ENCODE measurements at regions not wholly inside any gene's neighbourhood (a gene's known extent, or its start where the extent isn't known, plus 50 kb on each side); places are given as distances from the start of the nearest gene placed in this dataset.

DNA sequence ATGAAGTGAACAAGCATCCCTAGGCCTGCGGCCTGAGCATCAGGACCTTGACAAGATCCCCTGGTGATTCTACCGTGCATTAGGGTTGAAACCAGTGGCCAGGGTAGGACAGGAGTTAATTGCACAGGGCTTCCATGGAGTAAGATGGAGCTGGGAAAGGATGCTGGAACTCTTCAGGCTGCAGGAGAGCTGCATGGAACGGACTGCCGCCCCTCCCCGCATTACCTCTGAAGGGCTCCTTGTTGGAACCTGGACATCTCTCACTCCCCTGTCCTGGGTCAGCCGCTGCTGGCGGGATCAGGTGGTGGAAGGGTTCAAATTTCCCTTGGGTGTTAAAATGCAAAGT is 156.6 kb upstream of the ID2 start (continued):
- no peak for TF ChIP-seq REST (IDR thresholded peaks at IDR 0.05; ENCODE audit: low read depth)
- no peak for TF ChIP-seq FOSL1 (IDR thresholded peaks at IDR 0.05; ENCODE audit: low read depth)
- TF ChIP-seq POLR2AphosphoS5 (IDR thresholded peaks at IDR 0.05; ENCODE audit: low read depth, low read length), result no peak
- TF ChIP-seq SIN3A (IDR thresholded peaks at IDR 0.05; ENCODE audit: low read depth), result no peak
- TF ChIP-seq EZH2 (IDR thresholded peaks at IDR 0.05), result no peak
- no peak for TF ChIP-seq ATF3 (IDR thresholded peaks at IDR 0.05)
- no peak for TF ChIP-seq SRF (IDR thresholded peaks at IDR 0.05; ENCODE audit: low read depth)

- intact Hi-C loops (cut with micrococcal nuclease), result loop anchor here (1.0 kb wide), 1 partner anchor 161 kb away; no protein-coding TSS in a partner anchor
- ATAC-seq, result peak; percentile 74
- Histone ChIP-seq H3K4me1 (ENCODE audit: control insufficient read depth in 1 of 2, insufficient read depth in 2 of 2, low read length in 2 of 2) (peaks cover 8% of the 10 kb centered on the region in 2 experiments; a peak in 3 of 4 replicates), H3K27ac (ENCODE audit: low read depth, low read length) (no peak overlapping the region), H3K27me3 (ENCODE audit: insufficient read depth, low read length) (no peaks in the 10 kb centered on the region), H3K4me3 (replicated peaks in 1 of 2; ENCODE audit: low read depth in 1 of 2, low read length in 2 of 2) (no peak overlapping the region), H3K36me3 (ENCODE audit: control insufficient read depth in 1 of 2, insufficient read depth in 2 of 2, low read length in 2 of 2) (no peaks in the 10 kb centered on the region), H3K9me2 (ENCODE audit: insufficient read depth) (no peaks in the 10 kb centered on the region), H3K79me2 (ENCODE audit: insufficient read depth, low read length) (no peaks in the 10 kb centered on the region), H4K20me1 (ENCODE audit: insufficient read depth) (no peaks in the 10 kb centered on the region), H3K9ac (ENCODE audit: low read length) (no peak overlapping the region), H3K9me3 (ENCODE audit: control insufficient read depth in 1 of 2, insufficient read depth in 1 of 2, low read depth in 1 of 2, low read length in 2 of 2) (no peaks in the 10 kb centered on the region), H3K4me2 (ENCODE audit: low read length) (no peak overlapping the region), H2AFZ (ENCODE audit: low read depth, low read length, poor library complexity, severe bottlenecking) (no peak overlapping the region)
- CTCF ChIA-PET, result no interaction called here
- BruUV-seq (replicated peaks), result no TSS peak
- POLR2A ChIA-PET, result interaction anchor here (1.1 to 1.5 kb wide), 2 partner anchors 154 to 156 kb away, joined by 3 to 4 read pairs; partner anchors contain the start of gene ID2
- no peak for DNase-seq (ENCODE audit: low read depth, low spot score)
- RAD21 ChIA-PET (ENCODE audit: low non-redundant PET in 1 of 2, low total read pairs in 2 of 2, uncharacterized antibody in 2 of 2, unreplicated experiment in 2 of 2), result no interaction called here
- TF ChIP-seq POLR2AphosphoS5 (IDR thresholded peaks at IDR 0.05; ENCODE audit: low read depth, low read length) (no peak), YY1 (IDR thresholded peaks at IDR 0.05; ENCODE audit: extremely low read depth, insufficient replicate concordance, low read depth, low read length) (no peak), SRF (IDR thresholded peaks at IDR 0.05; ENCODE audit: low read depth) (no peak), EZH2 (IDR thresholded peaks at IDR 0.05) (no peak), ZBTB33 (IDR thresholded peaks at IDR 0.05; ENCODE audit: extremely low read depth, insufficient replicate concordance, low read length) (no peak), CTCF (IDR thresholded peaks at IDR 0.05 in 2 of 3, conservative IDR thresholded peaks at IDR 0.05 in 1 of 3; ENCODE audit: borderline replicate concordance in 1 of 3, insufficient read depth in 1 of 3, low read depth in 2 of 3, low read length in 2 of 3) (peak in 2 of 3 experiments; percentile 21 to 24; a peak in 2 of 6 replicates), JUND (IDR thresholded peaks at IDR 0.05) (no peak), TCF7L2 (IDR thresholded peaks at IDR 0.05; ENCODE audit: borderline replicate concordance, extremely low read depth, insufficient read depth, insufficient read length) (no peak), ZNF274 (IDR thresholded peaks at IDR 0.05; ENCODE audit: low read depth, low read length) (no peak), RAD21 (IDR thresholded peaks at IDR 0.05; ENCODE audit: low read depth) (peak; percentile 75)
Observed at GRCh38 chr2:8525582-8526402, 156.1 kb upstream of the ID2 start.
